Suprapubic skin (tissue), 4 donors: ENCODE measurements at regions not wholly inside any gene's neighbourhood (a gene's known extent, or its start where the extent isn't known, plus 50 kb on each side); places are given as distances from the start of the nearest gene placed in this dataset.

Source experiments
- DNase-seq, 2 donors: peaks; one replicate each; pipeline ENCODE4 v3.0.0-alpha.2; 2019; ENCODE audit warnings: low spot score in 2 of 2
- H3K27ac ChIP-seq: fragments of 200-600 bp; sonication (generic); one replicate; pipeline ENCODE4 v1.5.1; 2019
- H3K27me3 ChIP-seq: fragments of 200-600 bp; sonication (generic); one replicate; pipeline ENCODE4 v1.5.1; 2019
- H3K36me3 ChIP-seq: fragments of 200-600 bp; sonication (generic); one replicate; pipeline ENCODE4 v1.5.1; 2019
- H3K4me1 ChIP-seq: fragments of 200-600 bp; sonication (generic); one replicate; pipeline ENCODE4 v1.5.1; 2019
- H3K4me3 ChIP-seq: fragments of 200-600 bp; sonication (generic); one replicate; pipeline ENCODE4 v1.5.1; 2019; ENCODE audit warnings: mild to moderate bottlenecking
- H3K9me3 ChIP-seq: fragments of 200-600 bp; sonication (generic); one replicate; pipeline ENCODE4 v1.5.1; 2019
- EP300 ChIP-seq: sonication (generic); formaldehyde crosslinking; IDR thresholded peaks from one replicate; pipeline ENCODE4 v1.6.1; 2017; ENCODE audit warnings: antibody characterized with exemption
- POLR2A ChIP-seq, 2 donors: fragments of 450-650 bp; IDR thresholded peaks; one replicate each; pipeline ENCODE4 v1.6.1; 2017; ENCODE audit warnings: antibody characterized with exemption in 2 of 2, mild to moderate bottlenecking in 2 of 2, moderate library complexity in 2 of 2
- POLR2AphosphoS5 ChIP-seq, 3 donors: sonication (generic); formaldehyde crosslinking; IDR thresholded peaks; one replicate each; pipeline ENCODE4 v1.6.1; 2017; ENCODE audit warnings: antibody characterized with exemption in 3 of 3
- WGBS: methylation state at CpG from one replicate; pipeline ENCODE4 v1.1.5; 2018; 5-methylcytosine and 5-hydroxymethylcytosine counted together
- TF ChIP-seq, protein P1 (sequence below), 2 donors: fragments of 200-600 bp in 1 of 2; fragments of 450-650 bp in 1 of 2; sonication (generic) in 1 of 2; IDR thresholded peaks; one replicate each; pipeline ENCODE4 v1.5.1; 2016 to 2019; ENCODE audit warnings: antibody characterized with exemption in 2 of 2, mild to moderate bottlenecking in 1 of 2, moderate library complexity in 1 of 2

DNA sequence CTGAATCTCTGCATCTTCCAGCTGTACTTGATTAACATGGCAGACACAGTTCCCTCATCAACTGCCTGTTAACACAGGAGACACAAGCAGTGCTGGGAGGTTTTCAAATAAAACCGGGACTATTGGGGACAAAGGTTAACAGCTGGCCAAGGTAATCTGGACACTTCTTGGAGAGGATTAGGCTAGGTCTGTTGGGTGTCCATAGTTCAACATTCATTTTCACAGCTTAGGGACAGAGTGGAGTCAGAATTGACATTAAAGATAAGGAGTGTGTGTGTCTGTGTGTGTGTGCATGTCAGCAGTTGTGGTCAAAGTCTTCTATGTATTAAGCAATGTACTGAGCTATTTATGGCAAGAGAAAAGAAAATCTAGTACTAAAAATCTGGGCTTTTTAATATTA, 216.2 kb downstream of the MED10 start:
- TF ChIP-seq, protein P1, sequence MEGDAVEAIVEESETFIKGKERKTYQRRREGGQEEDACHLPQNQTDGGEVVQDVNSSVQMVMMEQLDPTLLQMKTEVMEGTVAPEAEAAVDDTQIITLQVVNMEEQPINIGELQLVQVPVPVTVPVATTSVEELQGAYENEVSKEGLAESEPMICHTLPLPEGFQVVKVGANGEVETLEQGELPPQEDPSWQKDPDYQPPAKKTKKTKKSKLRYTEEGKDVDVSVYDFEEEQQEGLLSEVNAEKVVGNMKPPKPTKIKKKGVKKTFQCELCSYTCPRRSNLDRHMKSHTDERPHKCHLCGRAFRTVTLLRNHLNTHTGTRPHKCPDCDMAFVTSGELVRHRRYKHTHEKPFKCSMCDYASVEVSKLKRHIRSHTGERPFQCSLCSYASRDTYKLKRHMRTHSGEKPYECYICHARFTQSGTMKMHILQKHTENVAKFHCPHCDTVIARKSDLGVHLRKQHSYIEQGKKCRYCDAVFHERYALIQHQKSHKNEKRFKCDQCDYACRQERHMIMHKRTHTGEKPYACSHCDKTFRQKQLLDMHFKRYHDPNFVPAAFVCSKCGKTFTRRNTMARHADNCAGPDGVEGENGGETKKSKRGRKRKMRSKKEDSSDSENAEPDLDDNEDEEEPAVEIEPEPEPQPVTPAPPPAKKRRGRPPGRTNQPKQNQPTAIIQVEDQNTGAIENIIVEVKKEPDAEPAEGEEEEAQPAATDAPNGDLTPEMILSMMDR (IDR thresholded peaks at IDR 0.05) = no peak
- TF ChIP-seq EP300 = no peak
- no peak for TF ChIP-seq POLR2A (IDR thresholded peaks at IDR 0.05)
- no peak for TF ChIP-seq POLR2AphosphoS5 (IDR thresholded peaks at IDR 0.05)
- 89% methylated on average over 1 of the region's 1 CpG for WGBS

DNA sequence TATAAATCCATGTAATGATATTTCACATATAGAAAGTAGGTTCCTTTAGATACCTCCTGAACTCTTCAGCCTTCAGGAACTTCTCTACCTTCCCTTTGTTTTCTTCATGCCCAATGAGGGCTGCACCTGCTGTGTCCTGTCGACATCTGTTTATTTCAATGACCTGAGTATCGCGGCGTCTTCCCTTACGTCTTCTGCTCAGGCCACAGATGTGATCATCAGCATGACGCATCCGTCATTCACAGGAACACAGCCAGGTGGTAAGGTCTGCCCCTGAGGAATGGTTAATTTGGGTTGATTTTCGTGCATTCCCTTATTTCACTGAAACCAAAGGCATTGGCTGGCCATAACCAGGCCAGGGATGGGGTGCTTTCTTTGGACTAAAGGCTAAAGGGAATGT, 217.1 kb downstream of the MED10 start:
- Histone ChIP-seq H3K4me1 (peaks cover 12% of the 10 kb centered on the region), H3K4me3 (no peak overlapping the region), H3K36me3 (no peaks in the 10 kb centered on the region), H3K27ac (no peak overlapping the region), H3K9me3 (no peaks in the 10 kb centered on the region), H3K27me3 (peaks cover 3% of the 10 kb centered on the region)
- DNase-seq = no peak
- 84% methylated on average over 8 of the region's 8 CpGs for WGBS
- TF ChIP-seq POLR2AphosphoS5 (IDR thresholded peaks at IDR 0.05) (no peak), POLR2A (IDR thresholded peaks at IDR 0.05) (no peak), EP300 (no peak)
- TF ChIP-seq, protein P1 (IDR thresholded peaks at IDR 0.05) = no peak

More for the DNA sequence above, 216.2 kb downstream of the MED10 start:
- Histone ChIP-seq H3K27ac (no peak overlapping the region), H3K4me1 (peaks cover 12% of the 10 kb centered on the region), H3K9me3 (no peaks in the 10 kb centered on the region), H3K36me3 (no peaks in the 10 kb centered on the region), H3K27me3 (peaks cover 3% of the 10 kb centered on the region), H3K4me3 (no peak overlapping the region)
- DNase-seq = no peak

DNA sequence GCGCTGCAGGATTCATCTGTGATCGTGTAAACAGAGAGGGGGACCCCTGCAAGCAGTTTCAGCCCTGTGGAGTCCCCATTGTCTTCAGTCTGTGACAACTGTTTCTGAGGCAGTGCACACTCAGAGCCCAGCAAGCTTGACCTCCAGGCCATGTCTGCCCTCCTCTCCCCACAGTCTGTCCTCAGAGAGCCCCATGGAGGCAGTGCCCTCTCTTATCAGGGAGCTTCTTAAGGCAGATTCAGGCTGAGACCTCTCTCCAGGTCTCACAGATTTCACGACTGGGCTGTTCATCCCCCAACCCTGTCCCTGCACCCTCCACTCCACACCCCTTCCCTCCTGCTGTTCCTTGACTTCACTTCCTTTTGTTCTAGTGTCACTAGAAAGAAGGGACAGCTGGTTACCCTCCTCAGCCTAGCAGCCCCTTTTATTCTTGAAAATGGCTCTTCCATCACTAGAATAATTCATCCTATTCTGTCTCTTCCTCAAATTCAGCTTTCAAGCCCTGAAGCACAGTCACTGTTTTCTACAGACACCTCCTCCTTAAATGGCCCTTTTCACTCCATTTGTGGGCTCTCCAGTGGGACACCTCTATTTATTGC, 218.4 kb downstream of the MED10 start:
- no peak overlapping the region for H3K27ac ChIP-seq

DNA sequence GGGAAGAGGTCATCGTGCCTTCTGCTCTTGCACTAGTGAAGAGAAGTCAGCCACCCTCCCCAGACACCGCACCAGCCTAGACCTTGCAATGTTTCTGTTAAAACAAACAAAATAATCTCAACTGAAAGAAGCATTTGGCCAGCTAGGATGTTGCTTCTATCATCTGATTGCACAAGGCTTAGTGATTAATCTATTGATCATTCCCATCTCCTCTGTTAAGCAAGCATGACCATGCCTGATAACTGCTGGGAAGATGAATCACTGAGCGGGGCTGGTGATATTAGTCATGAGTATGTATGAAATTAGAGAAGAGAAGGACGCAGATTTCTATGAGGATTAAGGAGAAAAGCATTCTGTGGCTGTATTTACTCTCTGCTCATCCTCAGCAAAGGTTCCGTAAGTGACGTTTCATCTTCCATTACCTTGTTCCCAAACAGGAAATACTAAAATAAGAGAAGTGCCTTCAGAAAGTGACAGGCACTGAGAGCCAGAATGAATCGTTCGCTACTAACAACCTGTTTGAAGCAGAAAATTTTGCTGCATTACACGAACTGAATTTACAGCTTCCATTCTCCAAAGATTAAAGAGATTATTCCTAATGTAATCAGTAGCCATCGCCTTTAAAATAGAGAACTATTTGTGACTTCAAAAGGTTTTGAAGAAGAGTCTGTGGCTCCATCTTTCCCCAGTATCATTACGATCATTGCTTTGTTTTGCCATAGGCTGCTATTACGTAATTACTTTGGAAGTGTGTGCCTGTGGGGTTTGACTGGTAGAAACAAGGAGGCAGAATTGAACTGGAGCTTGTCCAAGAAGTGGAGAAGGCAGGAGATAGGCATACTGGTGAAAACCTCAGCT, 219.1 kb downstream of the MED10 start:
- WGBS = 45% methylated on average over 12 of the region's 12 CpGs
- Histone ChIP-seq H3K9me3 (no peaks in the 10 kb centered on the region), H3K27me3 (peaks cover 3% of the 10 kb centered on the region), H3K4me3 (peak overlapping the region; percentile 2), H3K36me3 (no peaks in the 10 kb centered on the region), H3K4me1 (peaks cover 12% of the 10 kb centered on the region), H3K27ac (no peak overlapping the region)
- DNase-seq = no peak
- TF ChIP-seq POLR2AphosphoS5 (IDR thresholded peaks at IDR 0.05) (no peak), EP300 (no peak), POLR2A (IDR thresholded peaks at IDR 0.05) (no peak)
- TF ChIP-seq, protein P1 (IDR thresholded peaks at IDR 0.05) = no peak

More for the DNA sequence above, 218.4 kb downstream of the MED10 start:
- H3K36me3 ChIP-seq = no peaks in the 10 kb centered on the region
- H3K4me3 ChIP-seq = no peak overlapping the region
- no peak for DNase-seq
- H3K4me1 ChIP-seq = peaks cover 12% of the 10 kb centered on the region
- TF ChIP-seq POLR2A (IDR thresholded peaks at IDR 0.05) (no peak), EP300 (no peak), POLR2AphosphoS5 (IDR thresholded peaks at IDR 0.05) (no peak)
- TF ChIP-seq, protein P1 (IDR thresholded peaks at IDR 0.05) = no peak
- WGBS = 27% methylated on average over 3 of the region's 3 CpGs
- no peaks in the 10 kb centered on the region for H3K9me3 ChIP-seq
- H3K27me3 ChIP-seq = peaks cover 3% of the 10 kb centered on the region

DNA sequence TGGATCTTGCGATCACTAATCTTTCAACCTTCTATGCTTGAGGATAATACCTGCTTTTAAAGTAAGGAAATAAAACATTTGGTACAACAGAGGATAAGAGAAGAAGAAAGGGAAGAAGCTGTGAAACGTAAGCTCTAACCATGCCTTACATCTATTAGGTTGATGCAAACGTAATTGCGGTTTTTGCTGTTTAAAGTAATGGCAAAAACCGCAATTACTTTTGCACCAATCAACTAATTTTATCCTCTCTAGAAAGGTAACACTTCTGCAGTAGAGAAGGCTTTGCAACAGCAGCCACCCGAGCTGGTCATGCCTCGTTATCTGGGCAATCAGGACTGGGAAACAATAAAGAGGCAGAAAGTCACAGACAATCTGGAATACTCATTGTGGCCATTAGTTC, 224.1 kb downstream of the MED10 start:
- peaks cover 7% of the 10 kb centered on the region for H3K4me1 ChIP-seq
- DNase-seq = no peak
- no peaks in the 10 kb centered on the region for H3K27me3 ChIP-seq

More for the DNA sequence above, 224.1 kb downstream of the MED10 start:
- Histone ChIP-seq H3K27ac (no peak overlapping the region), H3K36me3 (no peaks in the 10 kb centered on the region), H3K4me3 (no peak overlapping the region), H3K9me3 (no peaks in the 10 kb centered on the region)
- 84% methylated on average over 7 of the region's 7 CpGs for WGBS
- TF ChIP-seq POLR2A (IDR thresholded peaks at IDR 0.05) = no peak
- no peak for TF ChIP-seq POLR2AphosphoS5 (IDR thresholded peaks at IDR 0.05)
- TF ChIP-seq, protein P1 (IDR thresholded peaks at IDR 0.05) = no peak
- TF ChIP-seq EP300 = no peak
